ENCODE measurements at regions not wholly inside any gene's neighbourhood (a gene's known extent, or its start where the extent isn't known, plus 50 kb on each side); places are given as distances from the start of the nearest gene placed in this dataset.

GRCh38 chr18:22549260-22549937 is 131.7 kb upstream of the CTAGE1 start:
- H3K4me3 ChIP-seq (ENCODE audit: low read depth, low read length): no peak overlapping the region
- POLR2A ChIA-PET: no interaction called here
- DNase-seq (ENCODE audit: low read depth, low spot score): no peak
- no peak overlapping the region for H3K27ac ChIP-seq (ENCODE audit: low read depth, low read length)
- no peaks in the 10 kb centered on the region for H3K27me3 ChIP-seq (ENCODE audit: control insufficient read depth, insufficient read depth, low read length)
- no peaks in the 10 kb centered on the region for H3K9me3 ChIP-seq (ENCODE audit: control insufficient read depth, insufficient read depth, low read length)
- TF ChIP-seq, protein P1, sequence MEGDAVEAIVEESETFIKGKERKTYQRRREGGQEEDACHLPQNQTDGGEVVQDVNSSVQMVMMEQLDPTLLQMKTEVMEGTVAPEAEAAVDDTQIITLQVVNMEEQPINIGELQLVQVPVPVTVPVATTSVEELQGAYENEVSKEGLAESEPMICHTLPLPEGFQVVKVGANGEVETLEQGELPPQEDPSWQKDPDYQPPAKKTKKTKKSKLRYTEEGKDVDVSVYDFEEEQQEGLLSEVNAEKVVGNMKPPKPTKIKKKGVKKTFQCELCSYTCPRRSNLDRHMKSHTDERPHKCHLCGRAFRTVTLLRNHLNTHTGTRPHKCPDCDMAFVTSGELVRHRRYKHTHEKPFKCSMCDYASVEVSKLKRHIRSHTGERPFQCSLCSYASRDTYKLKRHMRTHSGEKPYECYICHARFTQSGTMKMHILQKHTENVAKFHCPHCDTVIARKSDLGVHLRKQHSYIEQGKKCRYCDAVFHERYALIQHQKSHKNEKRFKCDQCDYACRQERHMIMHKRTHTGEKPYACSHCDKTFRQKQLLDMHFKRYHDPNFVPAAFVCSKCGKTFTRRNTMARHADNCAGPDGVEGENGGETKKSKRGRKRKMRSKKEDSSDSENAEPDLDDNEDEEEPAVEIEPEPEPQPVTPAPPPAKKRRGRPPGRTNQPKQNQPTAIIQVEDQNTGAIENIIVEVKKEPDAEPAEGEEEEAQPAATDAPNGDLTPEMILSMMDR (IDR thresholded peaks at IDR 0.05; ENCODE audit: low read depth, low read length): no peak
- CTCF ChIA-PET: interaction anchor here (0.7 kb wide), 1 partner anchor 550 kb away, joined by 8 read pairs; no protein-coding TSS in a partner anchor

DNA sequence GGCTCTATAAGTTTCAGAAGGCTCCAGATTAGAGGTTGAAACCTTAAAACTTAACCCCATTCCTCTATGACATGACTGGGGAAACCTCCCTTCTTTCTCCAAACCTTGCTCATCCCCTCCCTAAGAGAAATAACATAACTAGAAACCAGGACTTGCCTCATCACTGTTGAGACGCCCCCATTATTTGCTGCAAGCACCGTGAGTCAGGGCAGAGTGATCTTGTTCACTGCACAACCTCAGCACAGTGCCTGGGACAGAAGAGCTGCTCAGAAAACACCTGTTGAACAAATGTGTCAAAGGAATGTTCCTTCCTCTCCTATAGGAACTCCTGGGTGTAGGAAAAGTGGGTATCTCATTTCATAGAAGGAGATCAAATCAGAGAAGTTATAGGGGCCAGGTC is 132.7 kb upstream of the CTAGE1 start:
- peak overlapping the region; percentile 33 for H3K27ac ChIP-seq (ENCODE audit: low read depth, low read length)
- H3K4me3 ChIP-seq (ENCODE audit: low read depth, low read length): no peak overlapping the region
- POLR2A ChIA-PET: no interaction called here
- CTCF ChIA-PET: no interaction called here
- TF ChIP-seq, protein P1 (IDR thresholded peaks at IDR 0.05; ENCODE audit: low read depth, low read length): no peak
- no peaks in the 10 kb centered on the region for H3K9me3 ChIP-seq (ENCODE audit: control insufficient read depth, insufficient read depth, low read length)
- no peaks in the 10 kb centered on the region for H3K27me3 ChIP-seq (ENCODE audit: control insufficient read depth, insufficient read depth, low read length)
- DNase-seq (ENCODE audit: low read depth, low spot score): no peak

DNA sequence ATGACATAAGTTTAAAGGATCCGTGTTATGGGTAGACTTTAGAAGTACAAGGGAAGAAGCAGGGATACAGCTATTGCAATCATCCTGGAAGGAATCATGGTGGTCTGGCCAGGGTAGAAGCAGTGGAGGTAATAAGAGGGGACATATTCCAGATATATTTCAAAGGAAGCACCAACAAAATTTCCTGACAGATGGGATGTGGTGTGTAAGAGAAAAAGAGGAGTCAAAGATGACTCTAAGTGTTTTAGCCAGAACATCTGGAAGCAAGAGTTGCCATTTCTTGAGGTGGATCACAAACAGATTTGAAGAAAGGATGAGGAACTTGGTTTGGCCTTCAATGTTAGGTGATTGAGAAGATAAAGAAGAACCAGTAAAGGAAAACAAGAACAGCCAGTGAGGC is 133.1 kb upstream of the CTAGE1 start:
- TF ChIP-seq, protein P1 (IDR thresholded peaks at IDR 0.05; ENCODE audit: low read depth, low read length): no peak
- ChIA-PET CTCF (no interaction called here), POLR2A (no interaction called here)
- H3K27me3 ChIP-seq (ENCODE audit: control insufficient read depth, insufficient read depth, low read length): no peaks in the 10 kb centered on the region
- H3K9me3 ChIP-seq (ENCODE audit: control insufficient read depth, insufficient read depth, low read length): no peaks in the 10 kb centered on the region
- peak overlapping the region; percentile 33 for H3K27ac ChIP-seq (ENCODE audit: low read depth, low read length)
- H3K4me3 ChIP-seq (ENCODE audit: low read depth, low read length): no peak overlapping the region
- no peak for DNase-seq (ENCODE audit: low read depth, low spot score)

GRCh38 chr18:22551536-22552151 is 133.9 kb upstream of the CTAGE1 start:
- peak; percentile 54 for DNase-seq (ENCODE audit: low read depth, low spot score)
- CTCF ChIA-PET: interaction anchor here (0.8 kb wide), 1 partner anchor 11 kb away, joined by 5 read pairs; no protein-coding TSS in a partner anchor
- TF ChIP-seq, protein P1 (IDR thresholded peaks at IDR 0.05; ENCODE audit: low read depth, low read length): no peak

DNA sequence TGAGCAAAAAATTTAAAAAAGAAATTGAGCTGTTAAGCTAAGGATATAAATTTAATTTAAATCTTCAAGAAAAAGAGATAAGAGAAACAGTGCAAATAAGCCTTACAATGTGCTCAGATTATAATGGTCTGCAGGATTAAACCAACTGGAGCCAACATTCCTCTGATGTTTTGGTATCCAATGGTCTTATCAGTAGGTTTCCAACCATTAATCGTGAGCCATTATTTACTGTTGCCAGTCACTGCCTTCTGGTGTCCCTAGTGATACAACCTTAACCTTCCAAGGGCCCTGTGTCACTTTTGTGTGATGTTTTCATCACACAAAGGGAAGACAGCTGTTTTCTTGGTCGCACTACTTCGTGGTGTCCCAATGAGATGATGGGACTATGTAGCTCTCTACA is 134.5 kb upstream of the CTAGE1 start:
- TF ChIP-seq, protein P1 (IDR thresholded peaks at IDR 0.05; ENCODE audit: low read depth, low read length): no peak
- CTCF ChIA-PET: interaction anchor here (0.6 to 0.8 kb wide), 2 partner anchors 11 to 95 kb away, joined by 3 to 5 read pairs; no protein-coding TSS in a partner anchor
- Histone ChIP-seq H3K9me3 (ENCODE audit: control insufficient read depth, insufficient read depth, low read length) (no peaks in the 10 kb centered on the region), H3K4me3 (ENCODE audit: low read depth, low read length) (no peak overlapping the region), H3K27ac (ENCODE audit: low read depth, low read length) (no peak overlapping the region), H3K27me3 (ENCODE audit: control insufficient read depth, insufficient read depth, low read length) (no peaks in the 10 kb centered on the region)
- DNase-seq (ENCODE audit: low read depth, low spot score): no peak
- POLR2A ChIA-PET: no interaction called here

More at GRCh38 chr18:22551536-22552151, 133.9 kb upstream of the CTAGE1 start:
- Histone ChIP-seq H3K9me3 (ENCODE audit: control insufficient read depth, insufficient read depth, low read length) (no peaks in the 10 kb centered on the region), H3K4me3 (ENCODE audit: low read depth, low read length) (no peak overlapping the region), H3K27me3 (ENCODE audit: control insufficient read depth, insufficient read depth, low read length) (no peaks in the 10 kb centered on the region), H3K27ac (ENCODE audit: low read depth, low read length) (no peak overlapping the region)
- POLR2A ChIA-PET: no interaction called here

Data from AG04450 (cell line).